ENCODE measurements at regions not wholly inside any gene's neighbourhood (a gene's known extent, or its start where the extent isn't known, plus 50 kb on each side); places are given as distances from the start of the nearest gene placed in this dataset.
"Not testable (repeated sequence)": the region's sequence is repeated elsewhere in the genome, so short reads cannot be mapped to it uniquely, and the experiment has no call there.

GRCh38 chr7:67361150-67361549 is 364.5 kb downstream of the TYW1 start:
- Histone ChIP-seq H3K27me3 (no peaks in the 10 kb centered on the region), H3K36me3 (peaks cover 0 to 18% of the 10 kb centered on the region in 2 donors), H3K4me1 (no peaks in the 10 kb centered on the region), H3K9me3 (peaks cover 0 to 28% (median 0%) of the 10 kb centered on the region in 3 donors), H3K4me3 (no peak overlapping the region), H3K27ac (no peak overlapping the region)
- 59 to 68% methylated on average over 4 of the region's 4 CpGs for WGBS, 2 donors (ENCODE audit: low coverage in 1 of 2)
- ATAC-seq, result no peak
- TF ChIP-seq POLR2AphosphoS5 (IDR thresholded peaks at IDR 0.05) (no peak), CTCF (IDR thresholded peaks at IDR 0.05) (no peak), POLR2A (IDR thresholded peaks at IDR 0.05) (no peak), EP300 (IDR thresholded peaks at IDR 0.05) (no peak)

DNA sequence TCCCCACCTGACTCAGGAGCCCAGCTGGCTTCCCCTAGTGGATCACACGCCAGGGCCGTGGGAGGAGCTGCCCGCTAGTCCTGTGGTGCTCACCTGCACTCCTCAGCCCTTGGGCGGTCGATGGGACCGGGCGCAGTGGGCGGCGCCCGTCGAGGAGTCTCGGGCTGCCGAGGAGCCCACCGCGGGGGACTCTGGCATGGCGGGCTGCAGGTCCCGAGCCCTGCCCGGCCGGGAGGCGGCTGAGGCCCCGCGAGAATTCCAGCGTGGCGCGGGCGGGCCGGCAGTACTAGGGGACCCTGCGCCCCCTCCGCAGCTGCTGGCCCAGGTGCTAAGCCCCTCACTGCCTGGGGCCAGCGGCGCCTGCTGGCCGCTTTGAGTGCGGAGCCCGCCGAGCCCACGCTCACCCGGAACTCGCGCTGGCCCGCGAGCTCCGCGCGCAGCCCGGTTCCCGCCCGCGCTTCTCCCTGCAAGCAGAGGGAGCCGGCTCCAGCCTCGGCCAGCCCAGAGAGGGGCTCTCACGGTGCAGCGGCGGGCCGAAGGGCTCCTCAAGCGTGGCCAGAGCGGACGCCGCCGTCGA is 367.9 kb downstream of the TYW1 start:
- Histone ChIP-seq H3K4me3 (no peak overlapping the region), H3K36me3 (no peaks in the 10 kb centered on the region), H3K27me3 (peaks cover 4% of the 10 kb centered on the region), H3K9me3 (peaks cover 0 to 10% (median 0%) of the 10 kb centered on the region in 3 donors), H3K4me1 (no peaks in the 10 kb centered on the region), H3K27ac (no peak overlapping the region)
- no peak for TF ChIP-seq POLR2A (IDR thresholded peaks at IDR 0.05)
- TF ChIP-seq POLR2AphosphoS5 (IDR thresholded peaks at IDR 0.05), result no peak
- peak in 1 of 4 experiments; percentile 12 for TF ChIP-seq CTCF (IDR thresholded peaks at IDR 0.05)
- ATAC-seq, result no peak
- 20 to 80% methylated on average over 1 of the region's 60 CpGs for WGBS, 2 donors (ENCODE audit: low coverage in 1 of 2)

DNA sequence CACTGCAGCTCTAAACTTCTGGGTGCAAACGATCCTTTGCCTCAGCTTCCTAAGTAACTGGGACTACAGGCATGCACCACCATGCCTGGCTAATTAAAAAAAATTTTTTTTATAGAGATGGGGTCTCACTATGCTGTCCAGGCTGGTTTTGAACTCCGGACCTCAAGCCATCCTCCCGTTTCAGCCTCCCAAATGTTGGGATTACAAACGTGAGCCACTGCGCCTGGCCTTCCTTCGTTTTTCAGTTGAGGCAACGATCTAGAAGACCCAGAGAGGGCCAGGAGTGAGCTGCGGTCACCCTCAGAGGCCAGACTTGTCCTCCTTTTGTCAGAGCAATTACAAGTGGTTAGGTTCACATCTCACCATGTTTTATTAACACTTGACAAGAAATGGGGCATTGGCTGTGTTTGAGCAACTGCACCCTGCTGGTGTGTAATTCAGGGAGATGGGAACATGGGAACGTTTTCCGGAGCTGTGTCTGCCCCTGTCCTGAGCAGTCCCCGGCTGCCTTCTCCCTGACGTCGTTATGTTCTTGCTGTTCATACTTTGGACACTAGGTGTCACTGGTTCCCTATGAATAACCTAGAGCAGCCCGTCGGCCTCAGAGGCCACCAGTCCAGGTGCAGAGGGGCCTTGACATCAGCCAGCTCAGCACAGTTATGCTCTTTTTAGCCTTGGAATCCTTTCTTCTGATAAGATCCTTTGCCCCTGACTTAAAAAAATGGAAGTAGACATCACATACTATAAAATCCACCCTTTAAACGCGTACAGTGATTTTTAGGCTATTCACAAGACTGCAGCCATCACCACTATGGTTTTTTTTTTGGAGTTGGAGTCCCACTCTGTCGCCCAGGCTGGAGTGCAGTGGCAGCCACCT is 375.0 kb downstream of the TYW1 start:
- Histone ChIP-seq H3K27ac (no peak overlapping the region), H3K9me3 (peaks cover 0 to 22% (median 0%) of the 10 kb centered on the region in 3 donors), H3K4me3 (no peak overlapping the region), H3K36me3 (no peaks in the 10 kb centered on the region), H3K4me1 (no peaks in the 10 kb centered on the region), H3K27me3 (peaks cover 27% of the 10 kb centered on the region)
- peak; percentile 54 to 85 (median 76) for TF ChIP-seq CTCF (IDR thresholded peaks at IDR 0.05)
- TF ChIP-seq EP300 (IDR thresholded peaks at IDR 0.05), result no peak
- WGBS, 2 donors (ENCODE audit: low coverage in 1 of 2), result 32 to 33% methylated on average over 14 to 15 of the region's 18 CpGs
- ATAC-seq, result peak; percentile 84

- WGBS, 2 donors (ENCODE audit: low coverage in 1 of 2), result 58 to 82% methylated on average over 2 to 3 of the region's 3 CpGs
- H3K4me1 ChIP-seq, H3K4me3 ChIP-seq, H3K36me3 ChIP-seq, ATAC-seq, H3K27ac ChIP-seq: not testable (repeated sequence)
- H3K9me3 ChIP-seq, result peaks cover 0 to 13% (median 0%) of the 10 kb centered on the region in 3 donors
- peaks cover 27% of the 10 kb centered on the region for H3K27me3 ChIP-seq
Measured at GRCh38 chr7:67373389-67373788, 376.8 kb downstream of the TYW1 start.

GRCh38 chr7:67375427-67375826 is 378.8 kb downstream of the TYW1 start:
- Histone ChIP-seq H3K36me3 (no peaks in the 10 kb centered on the region), H3K4me1 (peaks cover 0 to 16% (median 0%) of the 10 kb centered on the region in 3 donors), H3K4me3 (no peak overlapping the region), H3K27me3 (peaks cover 14% of the 10 kb centered on the region), H3K9me3 (peaks cover 0 to 11% (median 0%) of the 10 kb centered on the region in 3 donors), H3K27ac (no peak overlapping the region)
- TF ChIP-seq POLR2AphosphoS5 (IDR thresholded peaks at IDR 0.05) (no peak), POLR2A (IDR thresholded peaks at IDR 0.05) (no peak), CTCF (IDR thresholded peaks at IDR 0.05) (no peak), EP300 (IDR thresholded peaks at IDR 0.05) (no peak)
- 89 to 96% methylated on average over 3 to 5 of the region's 5 CpGs for WGBS, 2 donors (ENCODE audit: low coverage in 1 of 2)
- no peak for ATAC-seq

Data from gastroesophageal sphincter (tissue), 4 donors.